SU-DHL-6 (cell line): ENCODE measurements at regions not wholly inside any gene's neighbourhood (a gene's known extent, or its start where the extent isn't known, plus 50 kb on each side); places are given as distances from the start of the nearest gene placed in this dataset.

Experiments
- H2AFZ ChIP-seq: fragments of 200-600 bp; sonication (generic); 2 replicates; pipeline ENCODE4 v1.6.1; 2014; ENCODE audit warnings: low read depth, mild to moderate bottlenecking, moderate library complexity, mixed read lengths, antibody characterized with exemption, low read length; ENCODE audit not compliant: severe bottlenecking
- H3F3A ChIP-seq: fragments of 200-600 bp; shearing (Covaris generic); 2 replicates; pipeline ENCODE4 v1.6.0; 2016; ENCODE audit warnings: antibody characterized with exemption, mild to moderate bottlenecking; ENCODE audit not compliant: insufficient read depth
- H3K27ac ChIP-seq: fragments of 200-600 bp; sonication (generic); 2 replicates; pipeline ENCODE4 v1.5.1; 2016; ENCODE audit warnings: low read depth, mild to moderate bottlenecking, low read length, moderate library complexity, mixed read lengths
- H3K27me3 ChIP-seq: fragments of 200-600 bp; sonication (generic), shearing (Covaris generic); 2 replicates; pipeline ENCODE4 v1.6.0; 2014; ENCODE audit warnings: mild to moderate bottlenecking, low read length
- H3K36me3 ChIP-seq: fragments of 200-600 bp; sonication (generic); 2 replicates; pipeline ENCODE4 v1.6.1; 2014; ENCODE audit warnings: mild to moderate bottlenecking, low read length, mixed read lengths
- H3K4me2 ChIP-seq: fragments of 300-600, 200-600 bp; shearing (Covaris generic), sonication (generic); 2 replicates; pipeline ENCODE4 v1.6.0; 2014; ENCODE audit warnings: low read length, low read depth, mild to moderate bottlenecking; ENCODE audit not compliant: poor library complexity, severe bottlenecking
- H3K4me3 ChIP-seq: fragments of 200-600 bp; sonication (generic); 2 replicates; pipeline ENCODE4 v1.5.1; 2014; ENCODE audit warnings: antibody characterized with exemption, low read length, mild to moderate bottlenecking, mixed read lengths; ENCODE audit not compliant: insufficient read depth, poor library complexity, severe bottlenecking
- H3K79me2 ChIP-seq: fragments of 200-600 bp; sonication (generic); 2 replicates; pipeline ENCODE4 v1.6.1; 2014; ENCODE audit warnings: mild to moderate bottlenecking, low read length, moderate library complexity; ENCODE audit not compliant: insufficient read depth
- H3K9ac ChIP-seq: fragments of 200-600 bp; sonication (generic); 2 replicates; pipeline ENCODE4 v1.7.0; 2014; ENCODE audit warnings: mild to moderate bottlenecking, low read length
- H3K9me2 ChIP-seq: fragments of 200-600 bp; sonication (generic); replicated peaks from 2 replicates; pipeline ENCODE4 v1.6.1; 2014; ENCODE audit warnings: low read length; ENCODE audit not compliant: insufficient read depth
- H3K9me3 ChIP-seq: fragments of 200-600 bp; sonication (generic); 2 replicates; pipeline ENCODE4 v1.6.1; 2014; ENCODE audit warnings: low read length, mixed read lengths; ENCODE audit not compliant: insufficient read depth
- H4K20me1 ChIP-seq: fragments of 200-600 bp; sonication (generic); 2 replicates; pipeline ENCODE4 v1.6.1; 2014; ENCODE audit warnings: low read depth, mild to moderate bottlenecking, antibody characterized with exemption, low read length, moderate library complexity, mixed read lengths
- EZH2phosphoT487 ChIP-seq: fragments of 200-600 bp; sonication (generic), shearing (Covaris generic); conservative IDR thresholded peaks from 2 replicates; pipeline ENCODE4 v1.6.1; 2018; ENCODE audit warnings: mild to moderate bottlenecking, antibody characterized with exemption, low read length, moderate library complexity, mixed read lengths
- TF ChIP-seq, protein P1 (sequence below): fragments of 200-600 bp; sonication (generic); IDR thresholded peaks from one replicate; pipeline ENCODE4 v1.5.1; 2017; ENCODE audit warnings: antibody characterized with exemption, mild to moderate bottlenecking, low read length, moderate library complexity; ENCODE audit not compliant: insufficient read depth, poor library complexity, severe bottlenecking

DNA sequence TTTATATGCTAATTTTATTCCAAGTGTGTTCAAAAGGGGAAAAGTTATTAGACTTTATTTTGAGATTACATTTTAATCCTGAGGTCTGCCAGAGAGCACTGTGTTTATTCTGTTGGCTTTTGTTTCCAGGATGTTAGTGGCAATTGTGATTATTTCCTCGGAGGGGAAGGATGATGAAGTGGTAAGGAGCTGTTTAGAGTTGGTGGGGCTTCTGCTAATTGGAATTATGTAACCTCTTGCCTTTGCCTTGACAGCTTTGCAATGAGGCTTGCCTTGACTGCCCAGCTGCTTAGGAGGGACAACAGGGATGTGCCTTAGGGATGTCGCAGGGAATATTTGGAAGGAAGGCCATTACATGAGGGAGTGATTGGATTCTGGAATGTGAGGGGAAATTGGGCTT is 89.7 kb upstream of the E2F8 start:
- Histone ChIP-seq H3K4me3 (no peak overlapping the region), H3K9me2 (no peaks in the 10 kb centered on the region), H3K27ac (no peak overlapping the region), H3K79me2 (no peaks in the 10 kb centered on the region), H3K9me3 (no peaks in the 10 kb centered on the region), H3K36me3 (no peaks in the 10 kb centered on the region), H3F3A (no peaks in the 10 kb centered on the region), H3K4me2 (no peak overlapping the region), H2AFZ (no peak overlapping the region), H4K20me1 (no peaks in the 10 kb centered on the region), H3K9ac (no peak overlapping the region), H3K27me3 (no peaks in the 10 kb centered on the region)
- TF ChIP-seq, protein P1, sequence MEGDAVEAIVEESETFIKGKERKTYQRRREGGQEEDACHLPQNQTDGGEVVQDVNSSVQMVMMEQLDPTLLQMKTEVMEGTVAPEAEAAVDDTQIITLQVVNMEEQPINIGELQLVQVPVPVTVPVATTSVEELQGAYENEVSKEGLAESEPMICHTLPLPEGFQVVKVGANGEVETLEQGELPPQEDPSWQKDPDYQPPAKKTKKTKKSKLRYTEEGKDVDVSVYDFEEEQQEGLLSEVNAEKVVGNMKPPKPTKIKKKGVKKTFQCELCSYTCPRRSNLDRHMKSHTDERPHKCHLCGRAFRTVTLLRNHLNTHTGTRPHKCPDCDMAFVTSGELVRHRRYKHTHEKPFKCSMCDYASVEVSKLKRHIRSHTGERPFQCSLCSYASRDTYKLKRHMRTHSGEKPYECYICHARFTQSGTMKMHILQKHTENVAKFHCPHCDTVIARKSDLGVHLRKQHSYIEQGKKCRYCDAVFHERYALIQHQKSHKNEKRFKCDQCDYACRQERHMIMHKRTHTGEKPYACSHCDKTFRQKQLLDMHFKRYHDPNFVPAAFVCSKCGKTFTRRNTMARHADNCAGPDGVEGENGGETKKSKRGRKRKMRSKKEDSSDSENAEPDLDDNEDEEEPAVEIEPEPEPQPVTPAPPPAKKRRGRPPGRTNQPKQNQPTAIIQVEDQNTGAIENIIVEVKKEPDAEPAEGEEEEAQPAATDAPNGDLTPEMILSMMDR, result no peak
- TF ChIP-seq EZH2phosphoT487, result no peak

DNA sequence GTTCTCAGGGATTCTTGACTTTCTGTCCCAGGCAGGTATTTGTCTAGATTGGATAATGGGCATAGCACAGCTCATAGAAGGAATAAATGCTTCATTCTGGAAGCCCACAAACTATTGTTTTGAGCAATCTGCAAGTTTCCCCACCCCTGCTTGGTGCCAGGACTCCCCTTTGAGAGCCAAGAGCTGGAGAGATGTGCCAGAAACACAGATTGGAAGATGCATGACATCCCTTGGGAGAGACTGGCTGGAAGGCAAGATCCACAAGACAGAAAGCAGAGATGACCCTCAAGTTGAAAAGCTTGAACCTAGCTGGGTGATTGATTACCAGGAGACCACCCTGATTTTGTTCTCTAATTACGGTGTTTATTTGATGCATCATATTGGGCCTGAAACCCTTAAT is 89.2 kb upstream of the E2F8 start:
- TF ChIP-seq EZH2phosphoT487, result no peak
- TF ChIP-seq, protein P1, result no peak
- no peaks in the 10 kb centered on the region for H3F3A ChIP-seq
- H3K9ac ChIP-seq, result no peak overlapping the region
- H3K9me3 ChIP-seq, result no peaks in the 10 kb centered on the region
- H3K27ac ChIP-seq, result no peak overlapping the region
- no peak overlapping the region for H2AFZ ChIP-seq
- no peaks in the 10 kb centered on the region for H4K20me1 ChIP-seq
- H3K27me3 ChIP-seq, result no peaks in the 10 kb centered on the region
- H3K36me3 ChIP-seq, result no peaks in the 10 kb centered on the region
- H3K4me2 ChIP-seq, result no peak overlapping the region
- H3K9me2 ChIP-seq, result no peaks in the 10 kb centered on the region
- no peaks in the 10 kb centered on the region for H3K79me2 ChIP-seq
- H3K4me3 ChIP-seq, result no peak overlapping the region

DNA sequence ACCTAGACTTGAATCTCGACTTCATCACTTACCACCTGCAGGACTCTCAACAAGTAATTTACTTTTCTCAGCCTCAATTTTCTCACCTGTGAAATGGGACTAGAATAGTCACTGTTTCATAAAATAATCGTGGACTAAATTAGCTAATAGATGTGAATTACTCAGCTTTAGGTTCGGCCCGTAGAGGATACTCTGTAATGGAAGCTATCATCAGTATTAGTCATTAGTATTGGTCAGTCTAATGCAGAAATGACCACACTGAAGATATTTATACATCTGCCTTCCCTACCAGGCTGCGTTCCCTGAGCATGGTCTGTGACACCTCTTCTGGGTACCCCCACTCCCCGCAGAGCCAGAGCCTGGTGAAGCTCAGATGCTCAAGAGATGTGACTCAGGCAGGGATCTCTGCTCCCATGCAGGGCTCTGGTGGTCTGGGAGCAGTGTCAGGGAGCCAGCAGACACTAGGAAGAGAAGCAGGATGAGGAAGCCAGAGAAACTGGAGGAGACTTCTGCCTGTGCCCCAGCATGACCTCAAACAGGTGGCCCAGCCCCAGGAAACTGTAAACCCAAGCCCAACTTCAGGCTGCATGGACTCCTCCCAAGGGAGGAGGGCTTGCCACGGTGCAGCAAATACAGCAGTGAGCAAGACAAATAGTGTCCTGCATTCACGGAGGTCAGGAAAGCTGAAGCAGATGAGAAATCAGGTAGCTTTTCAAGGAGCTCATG is 88.0 kb upstream of the E2F8 start:
- H3K27ac ChIP-seq, result no peak overlapping the region
- no peak overlapping the region for H3K4me3 ChIP-seq
- H3F3A ChIP-seq, result no peaks in the 10 kb centered on the region
- H3K9ac ChIP-seq, result no peak overlapping the region
- H3K9me2 ChIP-seq, result no peaks in the 10 kb centered on the region
- no peak overlapping the region for H2AFZ ChIP-seq
- no peaks in the 10 kb centered on the region for H3K36me3 ChIP-seq
- H3K9me3 ChIP-seq, result no peaks in the 10 kb centered on the region
- H3K27me3 ChIP-seq, result no peaks in the 10 kb centered on the region
- TF ChIP-seq EZH2phosphoT487, result no peak
- TF ChIP-seq, protein P1, result no peak
- H3K4me2 ChIP-seq, result no peak overlapping the region
- no peaks in the 10 kb centered on the region for H4K20me1 ChIP-seq
- no peaks in the 10 kb centered on the region for H3K79me2 ChIP-seq
